ENCODE measurements at regions not wholly inside any gene's neighbourhood (a gene's known extent, or its start where the extent isn't known, plus 50 kb on each side); places are given as distances from the start of the nearest gene placed in this dataset.

GRCh38 chr10:125341611-125342010 lies 181.2 kb upstream of the CTBP2 start:
- Histone ChIP-seq H3K4me3 (ENCODE audit: control extremely low read depth in 1 of 5, extremely low read depth in 1 of 5, insufficient read depth in 1 of 5, low read depth in 2 of 5, low read length in 4 of 5) (no peak overlapping the region), H3K79me2 (ENCODE audit: control insufficient read depth, insufficient read depth, low read length) (no peaks in the 10 kb centered on the region), H3K4me1 (ENCODE audit: control insufficient read depth in 2 of 2, insufficient read depth in 2 of 2, low read length in 2 of 2) (no peaks in the 10 kb centered on the region), H4K20me1 (ENCODE audit: control insufficient read depth, insufficient read depth, low read length, poor library complexity, severe bottlenecking) (no peaks in the 10 kb centered on the region), H3K9ac (ENCODE audit: low read length) (no peak overlapping the region), H3K9me3 (ENCODE audit: control extremely low read depth in 1 of 3, control insufficient read depth in 2 of 3, insufficient read depth in 1 of 3, low read length in 2 of 3) (peaks cover 0 to 11% (median 0%) of the 10 kb centered on the region in 3 donors), H3K27me3 (replicated peaks in 1 of 4; ENCODE audit: control extremely low read depth in 1 of 4, control insufficient read depth in 3 of 4, insufficient read depth in 4 of 4, low read length in 3 of 4) (peaks cover 0 to 4% (median 1%) of the 10 kb centered on the region in 4 experiments), H3K4me2 (replicated peaks; ENCODE audit: low read depth, low read length, poor library complexity, severe bottlenecking) (no peak overlapping the region), H3K36me3 (replicated peaks in 1 of 2; ENCODE audit: control extremely low read depth in 1 of 2, control insufficient read depth in 1 of 2, extremely low read depth in 1 of 2, insufficient read depth in 2 of 2, low read length in 1 of 2) (no peaks in the 10 kb centered on the region), H2AFZ (ENCODE audit: insufficient read depth, low read depth, low read length, poor library complexity, severe bottlenecking) (no peak overlapping the region), H3K27ac (ENCODE audit: low read length in 2 of 2) (no peak overlapping the region)
- ChIA-PET POLR2A (no interaction called here), CTCF (no interaction called here)
- peaks cover 5% of the 10 kb centered on the region for H3K4me1 Mint-ChIP-seq
- no peak overlapping the region for H3K27ac Mint-ChIP-seq
- 67% methylated on average over 4 of the region's 5 CpGs for WGBS (ENCODE audit: insufficient coverage)
- no peak overlapping the region for H3K4me3 Mint-ChIP-seq
- H3K27me3 Mint-ChIP-seq, result peaks cover 30% of the 10 kb centered on the region
- no peak for DNase-seq
- TF ChIP-seq CTCF (IDR thresholded peaks at IDR 0.05), result no peak
- TF ChIP-seq EZH2 (IDR thresholded peaks at IDR 0.05; ENCODE audit: borderline replicate concordance, insufficient read depth, low read depth, low read length, poor library complexity, severe bottlenecking), result no peak
- intact Hi-C loops (cut with micrococcal nuclease), result no loop called here
- ATAC-seq (ENCODE audit: low read depth), result no peak
- no peaks in the 10 kb centered on the region for H3K9me3 Mint-ChIP-seq (ENCODE audit: insufficient read depth)

- ChIA-PET POLR2A (no interaction called here), CTCF (no interaction called here)
- Histone ChIP-seq H3K9me3 (ENCODE audit: control extremely low read depth in 1 of 3, control insufficient read depth in 2 of 3, insufficient read depth in 1 of 3, low read length in 2 of 3) (peaks cover 0 to 11% (median 0%) of the 10 kb centered on the region in 3 donors), H3K27ac (ENCODE audit: low read length in 2 of 2) (no peak overlapping the region), H3K4me3 (ENCODE audit: control extremely low read depth in 1 of 5, extremely low read depth in 1 of 5, insufficient read depth in 1 of 5, low read depth in 2 of 5, low read length in 4 of 5) (no peak overlapping the region), H3K27me3 (replicated peaks in 1 of 4; ENCODE audit: control extremely low read depth in 1 of 4, control insufficient read depth in 3 of 4, insufficient read depth in 4 of 4, low read length in 3 of 4) (peaks cover 0 to 4% (median 1%) of the 10 kb centered on the region in 4 experiments), H3K4me2 (replicated peaks; ENCODE audit: low read depth, low read length, poor library complexity, severe bottlenecking) (no peak overlapping the region), H2AFZ (ENCODE audit: insufficient read depth, low read depth, low read length, poor library complexity, severe bottlenecking) (no peak overlapping the region), H3K9ac (ENCODE audit: low read length) (no peak overlapping the region), H3K79me2 (ENCODE audit: control insufficient read depth, insufficient read depth, low read length) (no peaks in the 10 kb centered on the region), H3K36me3 (replicated peaks in 1 of 2; ENCODE audit: control extremely low read depth in 1 of 2, control insufficient read depth in 1 of 2, extremely low read depth in 1 of 2, insufficient read depth in 2 of 2, low read length in 1 of 2) (no peaks in the 10 kb centered on the region), H4K20me1 (ENCODE audit: control insufficient read depth, insufficient read depth, low read length, poor library complexity, severe bottlenecking) (no peaks in the 10 kb centered on the region), H3K4me1 (ENCODE audit: control insufficient read depth in 2 of 2, insufficient read depth in 2 of 2, low read length in 2 of 2) (no peaks in the 10 kb centered on the region)
- H3K27ac Mint-ChIP-seq, result no peak overlapping the region
- H3K27me3 Mint-ChIP-seq, result peaks cover 28% of the 10 kb centered on the region
- ATAC-seq (ENCODE audit: low read depth) (no peak), DNase-seq (no peak)
- no peak for TF ChIP-seq CTCF (IDR thresholded peaks at IDR 0.05)
- no peak for TF ChIP-seq EZH2 (IDR thresholded peaks at IDR 0.05; ENCODE audit: borderline replicate concordance, insufficient read depth, low read depth, low read length, poor library complexity, severe bottlenecking)
- WGBS (ENCODE audit: insufficient coverage), result 100% methylated on average over 1 of the region's 4 CpGs
- intact Hi-C loops (cut with micrococcal nuclease), result no loop called here
- peaks cover 5% of the 10 kb centered on the region for H3K4me1 Mint-ChIP-seq
- no peaks in the 10 kb centered on the region for H3K9me3 Mint-ChIP-seq (ENCODE audit: insufficient read depth)
- no peak overlapping the region for H3K4me3 Mint-ChIP-seq
Measured at GRCh38 chr10:125340903-125341302, 180.5 kb upstream of the CTBP2 start.

Measured in B cell (primary cell).